HG03097 (cell line): ENCODE measurements at regions not wholly inside any gene's neighbourhood (a gene's known extent, or its start where the extent isn't known, plus 50 kb on each side); places are given as distances from the start of the nearest gene placed in this dataset.
"Not testable (repeated sequence)": the region's sequence is repeated elsewhere in the genome, so short reads cannot be mapped to it uniquely, and the experiment has no call there.

ENCODE experiments used
- ATAC-seq: cut with Tn5 transposase; IDR thresholded peaks from one replicate; pipeline ENCODE4 v1.9.1; 2021; ENCODE audit not compliant: unreplicated experiment, low FRiP score

- ATAC-seq: no peak
Measured at GRCh38 chr1:10936998-10937901, 75.2 kb upstream of the TARDBP start.

GRCh38 chr1:10938741-10939417, 73.6 kb upstream of the TARDBP start:
- ATAC-seq: no peak

GRCh38 chr1:10939654-10940450, 72.6 kb upstream of the TARDBP start:
- ATAC-seq: peak; percentile 53

GRCh38 chr1:10940451-10940804, 72.0 kb upstream of the TARDBP start:
- ATAC-seq: no peak

GRCh38 chr1:10940838-10941237, 71.6 kb upstream of the TARDBP start:
- ATAC-seq: no peak

- no peak for ATAC-seq
Measured at GRCh38 chr1:10941891-10942541, 70.4 kb upstream of the TARDBP start.

- ATAC-seq: no peak
Measured at GRCh38 chr1:10942542-10942912, 69.9 kb upstream of the TARDBP start.

- ATAC-seq: no peak
Measured at GRCh38 chr1:10943041-10943440, 69.4 kb upstream of the TARDBP start.

GRCh38 chr1:10943991-10944730, 68.3 kb upstream of the TARDBP start:
- no peak for ATAC-seq

GRCh38 chr1:10945991-10946509, 66.4 kb upstream of the TARDBP start:
- no peak for ATAC-seq

- ATAC-seq: no peak
Measured at GRCh38 chr1:10947181-10947580, 65.3 kb upstream of the TARDBP start.

GRCh38 chr1:10947691-10948462, 64.6 kb upstream of the TARDBP start:
- no peak for ATAC-seq

- no peak for ATAC-seq
Measured at GRCh38 chr1:10948463-10948775, 64.0 kb upstream of the TARDBP start.

GRCh38 chr1:10950316-10951172, 61.9 kb upstream of the TARDBP start:
- no peak for ATAC-seq

- ATAC-seq: not testable (repeated sequence)
Measured at GRCh38 chr1:10951298-10951697, 61.2 kb upstream of the TARDBP start.

GRCh38 chr1:10951961-10952360, 60.5 kb upstream of the TARDBP start:
- no peak for ATAC-seq

- ATAC-seq: no peak
Measured at GRCh38 chr1:10953505-10954193, 58.8 kb upstream of the TARDBP start.

- no peak for ATAC-seq
Measured at GRCh38 chr1:10957133-10957532, 55.3 kb upstream of the TARDBP start.
